Subcutaneous abdominal adipose tissue (tissue), 5 donors: ENCODE measurements at regions not wholly inside any gene's neighbourhood (a gene's known extent, or its start where the extent isn't known, plus 50 kb on each side); places are given as distances from the start of the nearest gene placed in this dataset.

ENCODE experiments used
- H3K27ac ChIP-seq: one replicate; pipeline ENCODE4 v1.7.0; 2013; ENCODE audit warnings: low read depth, mild to moderate bottlenecking, inconsistent platforms, low read length, moderate library complexity
- H3K27me3 ChIP-seq, 5 donors: one replicate each; pipeline ENCODE4 v1.7.0; 2013; ENCODE audit warnings: low read length in 5 of 5, inconsistent platforms in 1 of 5; ENCODE audit not compliant: control insufficient read depth in 5 of 5, insufficient read depth in 4 of 5
- H3K36me3 ChIP-seq, 5 donors: one replicate each; pipeline ENCODE4 v1.7.0; 2013; ENCODE audit warnings: low read length in 5 of 5; ENCODE audit not compliant: control insufficient read depth in 5 of 5, insufficient read depth in 5 of 5
- H3K4me1 ChIP-seq, 5 donors: one replicate each; pipeline ENCODE4 v1.7.0; 2013; ENCODE audit warnings: low read length in 5 of 5, mild to moderate bottlenecking in 3 of 5, moderate library complexity in 1 of 5; ENCODE audit not compliant: control insufficient read depth in 5 of 5, insufficient read depth in 5 of 5
- H3K4me3 ChIP-seq, 5 donors: one replicate each; pipeline ENCODE4 v1.7.0; 2013; ENCODE audit warnings: low read length in 5 of 5, low read depth in 1 of 5
- H3K9ac ChIP-seq, 5 donors: one replicate each; pipeline ENCODE4 v1.7.0; 2013; ENCODE audit warnings: low read length in 5 of 5, mild to moderate bottlenecking in 4 of 5, moderate library complexity in 3 of 5
- H3K9me3 ChIP-seq, 5 donors: one replicate each; pipeline ENCODE4 v1.7.0; 2013; ENCODE audit warnings: low read length in 5 of 5; ENCODE audit not compliant: control insufficient read depth in 5 of 5
- donor health status: healthy.
- donor health status: healthy.
- donor health status: healthy.
- donor health status: healthy.
- donor health status: healthy.

DNA sequence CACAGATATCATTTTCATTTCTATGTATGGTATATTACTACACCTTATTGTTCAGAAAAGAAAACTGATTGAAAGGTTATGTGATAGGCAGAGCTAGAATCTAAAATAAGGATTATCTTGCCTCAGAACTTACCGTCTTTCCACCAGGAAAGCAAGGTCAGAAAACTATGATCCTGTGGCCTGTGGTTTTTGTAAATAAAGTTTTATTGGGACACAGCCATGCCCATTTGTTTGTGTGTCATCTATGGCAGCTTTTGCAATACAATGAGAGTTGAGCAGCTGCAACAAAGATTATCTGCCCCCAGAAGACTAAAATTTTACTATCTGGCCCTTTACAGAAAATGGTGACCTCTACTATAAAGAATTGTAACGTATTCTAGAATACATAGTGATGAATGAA is 314.7 kb upstream of the SLCO3A1 start:
- no peak overlapping the region for H3K4me3 ChIP-seq
- no peak overlapping the region for H3K27ac ChIP-seq

GRCh38 chr15:91541286-91541685 is 312.2 kb upstream of the SLCO3A1 start:
- no peak overlapping the region for H3K9ac ChIP-seq
- no peaks in the 10 kb centered on the region for H3K9me3 ChIP-seq

More for the DNA sequence above, 314.7 kb upstream of the SLCO3A1 start:
- Histone ChIP-seq H3K9ac (no peak overlapping the region), H3K4me1 (peaks cover 0 to 17% (median 8%) of the 10 kb centered on the region in 5 donors), H3K36me3 (no peaks in the 10 kb centered on the region), H3K9me3 (no peaks in the 10 kb centered on the region), H3K27me3 (peaks cover 0 to 3% (median 0%) of the 10 kb centered on the region in 5 donors)

GRCh38 chr15:91542226-91542625 is 311.3 kb upstream of the SLCO3A1 start:
- Histone ChIP-seq H3K36me3 (no peaks in the 10 kb centered on the region), H3K9ac (no peak overlapping the region), H3K4me1 (peaks cover 0 to 6% (median 0%) of the 10 kb centered on the region in 5 donors), H3K4me3 (no peak overlapping the region), H3K27me3 (peaks cover 0 to 3% (median 0%) of the 10 kb centered on the region in 5 donors), H3K27ac (no peak overlapping the region), H3K9me3 (no peaks in the 10 kb centered on the region)

More at GRCh38 chr15:91541286-91541685, 312.2 kb upstream of the SLCO3A1 start:
- Histone ChIP-seq H3K4me1 (peaks cover 0 to 15% (median 6%) of the 10 kb centered on the region in 5 donors), H3K36me3 (no peaks in the 10 kb centered on the region), H3K27me3 (peaks cover 0 to 3% (median 0%) of the 10 kb centered on the region in 5 donors), H3K4me3 (no peak overlapping the region), H3K27ac (no peak overlapping the region)

GRCh38 chr15:91547356-91547755 is 306.2 kb upstream of the SLCO3A1 start:
- Histone ChIP-seq H3K36me3 (no peaks in the 10 kb centered on the region), H3K27ac (no peak overlapping the region), H3K4me3 (no peak overlapping the region)

DNA sequence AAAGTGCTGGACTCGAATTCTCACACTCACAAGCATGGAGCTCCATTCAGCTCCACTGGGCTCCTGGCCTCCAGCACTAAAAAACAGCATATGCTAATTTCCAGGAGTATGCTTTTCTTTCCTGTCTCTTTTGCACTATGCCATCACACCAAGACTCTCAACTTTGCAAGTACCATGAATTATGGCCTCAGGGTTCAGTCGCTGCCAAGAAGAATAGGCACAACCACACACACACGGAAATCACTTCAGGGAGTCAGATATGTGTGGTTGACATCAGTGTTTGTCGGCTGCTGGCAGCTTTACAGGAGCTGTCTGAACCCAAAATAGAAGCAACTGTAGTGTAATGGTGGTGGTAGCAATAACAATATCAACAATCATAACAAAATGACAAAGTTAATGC is 305.0 kb upstream of the SLCO3A1 start:
- Histone ChIP-seq H3K4me3 (no peak overlapping the region), H3K9me3 (no peaks in the 10 kb centered on the region), H3K27me3 (no peaks in the 10 kb centered on the region), H3K27ac (peak overlapping the region; percentile 71), H3K9ac (no peak overlapping the region), H3K4me1 (peaks cover 4 to 20% (median 14%) of the 10 kb centered on the region in 5 donors), H3K36me3 (no peaks in the 10 kb centered on the region)

More at GRCh38 chr15:91547356-91547755, 306.2 kb upstream of the SLCO3A1 start:
- Histone ChIP-seq H3K4me1 (peaks cover 4 to 20% (median 14%) of the 10 kb centered on the region in 5 donors), H3K27me3 (no peaks in the 10 kb centered on the region), H3K9me3 (no peaks in the 10 kb centered on the region), H3K9ac (no peak overlapping the region)

DNA sequence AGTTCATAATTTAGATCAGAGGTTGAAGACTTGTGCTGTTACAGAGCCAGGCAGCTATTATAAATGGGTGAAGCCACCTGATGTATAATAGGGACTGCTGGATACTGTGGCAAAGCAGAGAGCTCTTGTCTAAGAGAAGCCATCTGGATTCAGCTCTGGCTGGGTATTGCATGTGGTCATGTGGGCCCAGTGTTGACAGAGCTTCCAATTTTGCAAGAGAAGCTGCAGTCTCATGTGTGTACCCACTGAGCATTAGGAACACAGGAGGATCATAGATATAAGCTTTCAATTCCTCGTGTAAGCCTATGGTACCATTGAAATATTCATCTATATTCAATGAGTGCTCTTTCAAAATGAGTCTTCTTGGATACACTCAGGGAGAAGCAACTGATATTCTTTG is 303.9 kb upstream of the SLCO3A1 start:
- peak overlapping the region in 1 of 5 donors; percentile 5 for H3K4me3 ChIP-seq
- H3K9me3 ChIP-seq = no peaks in the 10 kb centered on the region
- H3K27me3 ChIP-seq = no peaks in the 10 kb centered on the region
- H3K9ac ChIP-seq = no peak overlapping the region
- peaks cover 4 to 20% (median 14%) of the 10 kb centered on the region in 5 donors for H3K4me1 ChIP-seq
- H3K36me3 ChIP-seq = no peaks in the 10 kb centered on the region
- H3K27ac ChIP-seq = peak overlapping the region; percentile 71

- Histone ChIP-seq H3K27ac (no peak overlapping the region), H3K36me3 (no peaks in the 10 kb centered on the region), H3K4me1 (peaks cover 4 to 20% (median 14%) of the 10 kb centered on the region in 5 donors)
These were observed 301.0 kb upstream of the SLCO3A1 start for GRCh38 chr15:91552555-91552954.

GRCh38 chr15:91553196-91553854 is 300.2 kb upstream of the SLCO3A1 start:
- no peaks in the 10 kb centered on the region for H3K9me3 ChIP-seq
- no peak overlapping the region for H3K9ac ChIP-seq

More at GRCh38 chr15:91552555-91552954, 301.0 kb upstream of the SLCO3A1 start:
- Histone ChIP-seq H3K9me3 (no peaks in the 10 kb centered on the region), H3K27me3 (no peaks in the 10 kb centered on the region), H3K9ac (no peak overlapping the region), H3K4me3 (no peak overlapping the region)

DNA sequence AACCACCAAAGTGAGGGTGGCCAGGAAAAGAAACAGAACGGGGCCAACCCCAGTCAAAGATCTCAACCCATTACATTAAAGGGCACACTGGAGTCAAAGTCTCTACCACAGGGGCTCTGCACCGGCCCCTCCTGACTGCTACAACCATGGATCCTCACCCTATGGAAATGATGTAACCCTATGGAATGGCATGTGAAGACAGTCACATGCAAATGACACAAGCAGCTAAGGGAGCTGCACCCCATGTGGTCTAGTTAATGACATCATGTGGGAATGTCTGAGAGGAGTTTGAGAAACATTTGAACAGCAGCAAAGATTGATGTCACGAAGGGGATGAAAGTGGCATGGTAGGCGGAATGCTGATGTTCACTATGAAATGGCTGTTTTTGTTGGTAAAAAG is 298.2 kb upstream of the SLCO3A1 start:
- H3K27me3 ChIP-seq = no peaks in the 10 kb centered on the region
- H3K27ac ChIP-seq = no peak overlapping the region
- H3K36me3 ChIP-seq = no peaks in the 10 kb centered on the region
- H3K4me3 ChIP-seq = no peak overlapping the region
- no peak overlapping the region for H3K9ac ChIP-seq
- no peaks in the 10 kb centered on the region for H3K9me3 ChIP-seq
- H3K4me1 ChIP-seq = peaks cover 0 to 1% (median 0%) of the 10 kb centered on the region in 5 donors

More at GRCh38 chr15:91553196-91553854, 300.2 kb upstream of the SLCO3A1 start:
- no peaks in the 10 kb centered on the region for H3K27me3 ChIP-seq
- H3K4me1 ChIP-seq = peaks cover 4 to 19% (median 14%) of the 10 kb centered on the region in 5 donors
- no peaks in the 10 kb centered on the region for H3K36me3 ChIP-seq
- H3K4me3 ChIP-seq = no peak overlapping the region
- no peak overlapping the region for H3K27ac ChIP-seq

- no peaks in the 10 kb centered on the region for H3K9me3 ChIP-seq
- H3K9ac ChIP-seq = no peak overlapping the region
- no peaks in the 10 kb centered on the region for H3K36me3 ChIP-seq
- no peak overlapping the region for H3K4me3 ChIP-seq
- no peak overlapping the region for H3K27ac ChIP-seq
- peaks cover 2 to 11% (median 9%) of the 10 kb centered on the region in 5 donors for H3K4me1 ChIP-seq
- H3K27me3 ChIP-seq = no peaks in the 10 kb centered on the region
These were observed 296.6 kb upstream of the SLCO3A1 start for GRCh38 chr15:91556926-91557325.
